K562 (cell line): ENCODE measurements at regions not wholly inside any gene's neighbourhood (a gene's known extent, or its start where the extent isn't known, plus 50 kb on each side); places are given as distances from the start of the nearest gene placed in this dataset.

Experiments used
- ZNF318 ChIP-seq, 2 experiments: fragments of 450-650 bp; IDR thresholded peaks; 2 replicates each; pipeline ENCODE4 v1.6.1; 2016; ENCODE audit warnings: mild to moderate bottlenecking in 2 of 2, borderline replicate concordance in 1 of 2, low read depth in 1 of 2, moderate library complexity in 1 of 2
- TF ChIP-seq, protein P1 (sequence below): sonication (generic); formaldehyde crosslinking; IDR thresholded peaks from 2 replicates; pipeline ENCODE4 v1.8.0; 2022; ENCODE audit warnings: mild to moderate bottlenecking, missing genetic modification reagents

DNA sequence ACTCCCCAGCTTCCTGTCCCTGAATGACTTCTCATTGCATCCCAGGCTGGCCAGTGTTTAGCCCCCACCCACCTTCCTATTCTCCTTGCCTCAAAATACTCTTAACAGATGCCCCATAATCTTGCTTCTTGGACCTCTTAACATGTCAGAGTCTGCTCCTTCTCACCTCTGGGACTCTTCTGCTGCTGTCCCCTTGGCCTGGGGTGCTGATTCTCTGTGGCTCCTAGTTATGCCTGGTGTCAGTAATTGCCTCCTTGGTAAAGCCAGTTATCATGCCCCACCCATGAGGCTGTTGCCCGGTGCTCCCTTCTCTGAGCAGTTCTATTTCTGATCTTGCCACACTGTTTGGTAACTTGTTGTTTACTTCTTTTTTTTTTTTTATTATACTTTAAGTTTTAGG is 256.8 kb downstream of the STIM2 start (continued):
- no peak for TF ChIP-seq ZNF318 (IDR thresholded peaks at IDR 0.05; ENCODE audit: borderline replicate concordance in 1 of 2, low read depth in 1 of 2)
- TF ChIP-seq, protein P1, sequence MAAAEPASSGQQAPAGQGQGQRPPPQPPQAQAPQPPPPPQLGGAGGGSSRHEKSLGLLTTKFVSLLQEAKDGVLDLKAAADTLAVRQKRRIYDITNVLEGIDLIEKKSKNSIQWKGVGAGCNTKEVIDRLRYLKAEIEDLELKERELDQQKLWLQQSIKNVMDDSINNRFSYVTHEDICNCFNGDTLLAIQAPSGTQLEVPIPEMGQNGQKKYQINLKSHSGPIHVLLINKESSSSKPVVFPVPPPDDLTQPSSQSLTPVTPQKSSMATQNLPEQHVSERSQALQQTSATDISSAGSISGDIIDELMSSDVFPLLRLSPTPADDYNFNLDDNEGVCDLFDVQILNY (CRISPR knock-in tag) = no peak
